ENCODE measurements at regions not wholly inside any gene's neighbourhood (a gene's known extent, or its start where the extent isn't known, plus 50 kb on each side); places are given as distances from the start of the nearest gene placed in this dataset.

GRCh38 chr5:44868541-44868940 is 59.8 kb downstream of the MRPS30 start:
- no peak for DNase-seq

DNA sequence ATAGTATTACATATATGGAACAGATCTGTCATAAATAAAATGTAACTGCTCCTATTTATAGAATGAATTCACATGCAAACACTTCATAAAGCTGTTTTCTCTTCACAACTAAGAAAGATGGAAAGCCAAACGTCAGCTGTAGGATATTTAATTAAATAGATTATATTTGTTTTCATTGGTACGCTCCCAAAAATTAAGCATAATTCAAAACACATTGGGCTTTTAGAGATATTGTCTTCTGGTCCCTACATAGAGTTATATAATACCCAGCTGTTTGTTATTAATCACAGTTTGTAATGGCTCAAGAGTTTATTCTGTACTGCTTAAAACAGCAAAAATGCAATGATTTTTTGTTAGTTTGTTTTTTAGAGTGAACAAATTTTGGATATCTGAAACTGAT is 61.2 kb downstream of the MRPS30 start:
- DNase-seq = no peak

DNA sequence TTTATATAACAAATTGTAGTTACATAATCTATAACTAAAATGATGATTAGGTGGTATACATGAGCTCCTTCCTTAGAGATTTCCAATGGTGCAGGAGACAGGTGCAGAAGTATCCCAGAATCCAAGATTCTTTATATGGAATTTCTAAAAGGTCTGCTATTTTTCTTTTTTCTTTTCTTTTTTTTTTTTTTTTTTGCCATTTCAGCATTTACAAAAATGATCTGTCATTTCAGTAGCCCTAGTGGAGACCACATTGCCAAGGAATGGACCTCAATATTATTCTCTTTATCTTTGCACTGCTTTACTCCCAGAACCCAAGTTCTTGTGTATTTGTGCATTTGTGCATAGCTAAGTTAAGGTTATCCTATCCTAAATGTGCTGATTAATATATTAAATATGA is 61.7 kb downstream of the MRPS30 start:
- DNase-seq = no peak

GRCh38 chr5:44871401-44871800 is 62.7 kb downstream of the MRPS30 start:
- no peak for DNase-seq

DNA sequence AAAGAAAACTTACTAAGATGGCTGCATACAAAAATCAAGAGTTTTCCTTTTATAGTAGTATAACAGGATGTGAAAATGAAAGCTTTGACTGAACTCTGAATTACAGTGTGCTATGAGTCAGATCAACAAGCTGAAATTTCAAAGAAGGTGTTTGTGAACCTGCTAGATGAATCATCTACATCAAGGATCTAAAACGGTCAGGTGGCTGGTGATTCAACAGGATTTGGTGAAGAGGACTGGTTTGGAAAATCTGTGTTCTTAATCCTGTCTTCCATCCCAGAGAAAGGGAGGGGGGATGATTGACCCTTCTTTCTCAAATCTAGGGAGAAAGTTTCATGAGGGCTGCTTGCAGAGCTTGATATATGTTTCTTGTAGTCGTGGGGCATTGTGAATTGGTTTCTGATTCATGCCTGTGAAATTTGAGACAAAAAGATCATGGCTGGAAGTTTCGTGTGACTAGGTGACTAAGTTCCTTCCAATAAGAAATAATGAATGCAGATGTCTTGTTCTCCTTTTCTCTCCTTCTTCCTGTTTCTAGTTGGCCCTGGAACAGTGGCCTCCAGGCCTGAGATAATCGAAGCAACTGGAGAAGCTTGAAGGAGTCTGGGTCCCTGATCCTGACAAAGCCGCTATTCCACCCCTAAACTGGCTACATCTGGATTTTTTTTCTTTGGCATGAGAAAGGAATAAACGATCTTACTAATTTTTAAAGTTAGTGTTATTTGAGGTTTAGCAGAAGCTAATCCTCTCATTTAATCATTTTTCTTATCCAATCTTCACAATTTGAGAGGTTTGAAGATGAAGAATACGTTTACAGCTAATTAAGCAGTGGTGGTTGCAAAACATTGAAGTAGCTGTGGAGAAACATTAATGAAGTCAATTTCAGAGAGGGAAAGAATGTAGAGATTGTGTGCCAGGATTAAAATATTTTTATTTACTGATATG is 67.2 kb downstream of the MRPS30 start:
- DNase-seq = no peak

DNA sequence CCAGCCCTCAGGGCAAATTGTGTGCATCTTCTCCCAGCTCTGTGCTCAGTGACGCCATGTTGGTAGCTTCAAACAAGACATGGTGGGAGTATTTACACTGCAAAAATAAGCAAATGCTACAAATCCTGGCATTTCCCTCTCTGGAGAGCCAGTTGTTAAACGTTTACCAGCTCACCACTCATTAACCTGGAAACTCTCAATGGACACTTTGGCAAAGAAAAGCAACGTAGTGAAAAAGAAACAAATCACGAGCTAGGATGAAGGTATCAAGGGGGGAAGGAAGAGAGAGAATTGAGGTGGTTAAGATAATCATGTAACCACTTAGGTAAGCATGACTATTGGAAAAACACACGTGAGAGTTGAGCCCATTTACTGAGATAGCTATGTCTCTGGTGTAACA is 72.5 kb downstream of the MRPS30 start:
- no peak for DNase-seq

DNA sequence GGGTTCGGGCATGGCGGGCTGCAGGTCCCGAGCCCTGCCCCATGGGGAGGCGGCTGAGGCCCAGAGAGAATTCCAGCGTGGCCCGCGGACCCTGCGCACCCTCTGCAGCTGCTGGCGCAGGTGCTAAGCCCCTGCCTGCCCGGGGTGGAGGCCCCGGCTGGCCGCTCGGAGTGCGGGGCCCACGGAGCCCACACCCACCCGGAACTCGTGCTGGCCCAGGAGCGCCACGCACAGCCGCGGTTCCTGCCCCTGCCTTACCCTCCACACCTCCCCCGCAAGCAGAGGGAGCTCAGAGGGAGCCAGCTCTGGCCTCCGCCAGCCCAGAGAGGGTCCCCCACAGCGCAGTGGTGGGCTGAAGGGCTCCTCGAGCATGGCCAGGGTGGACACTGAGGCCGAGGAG is 75.3 kb downstream of the MRPS30 start:
- no peak for DNase-seq

- DNase-seq = no peak
Measured at GRCh38 chr5:44885903-44886302, 77.2 kb downstream of the MRPS30 start.

GRCh38 chr5:44887722-44888121 is 79.0 kb downstream of the MRPS30 start:
- DNase-seq = no peak

- DNase-seq = no peak
Measured at GRCh38 chr5:44888435-44888834, 79.7 kb downstream of the MRPS30 start.

DNA sequence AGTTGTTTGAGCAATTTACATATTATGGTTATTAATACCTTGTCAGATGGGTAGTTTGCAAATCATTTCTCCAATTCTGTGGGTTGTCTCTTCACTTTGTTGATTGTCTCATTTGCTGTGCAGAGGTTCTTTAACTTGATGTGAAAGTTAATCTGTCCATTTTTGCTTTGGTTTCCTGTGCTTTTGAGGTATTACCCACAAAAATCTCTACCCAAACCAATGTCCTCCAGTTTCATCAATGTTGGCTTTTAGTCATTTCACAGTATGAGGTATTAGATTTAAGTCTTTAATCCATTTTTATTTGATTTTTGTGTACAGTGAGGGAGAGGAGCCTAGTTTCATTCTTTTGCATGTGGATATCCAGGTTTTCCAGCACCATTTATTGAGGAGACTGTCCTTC is 82.4 kb downstream of the MRPS30 start:
- no peak for DNase-seq

- no peak for DNase-seq
Measured at GRCh38 chr5:44900273-44900954, 91.7 kb downstream of the MRPS30 start.

DNA sequence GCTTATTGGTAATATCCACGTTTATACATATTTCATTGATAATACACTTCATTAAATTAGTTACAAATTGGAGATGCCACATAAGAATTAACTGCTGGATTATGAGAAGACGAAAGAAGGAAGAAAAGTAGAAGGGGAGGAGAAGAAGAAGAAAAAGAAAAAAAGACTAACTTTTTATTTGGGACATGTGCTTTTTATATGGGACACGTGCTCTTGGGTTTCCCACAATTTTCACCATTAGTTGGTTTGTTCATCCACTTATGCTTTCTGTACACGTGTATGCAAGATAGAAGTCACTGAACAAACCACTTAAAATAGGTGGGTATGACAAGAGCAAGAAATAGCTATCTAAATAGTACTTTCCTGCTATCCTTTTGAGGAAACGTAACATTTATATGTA is 98.6 kb downstream of the MRPS30 start:
- no peak for DNase-seq

GRCh38 chr5:44909004-44909403 is 100.3 kb downstream of the MRPS30 start:
- DNase-seq = no peak

GRCh38 chr5:44911501-44911900 is 102.8 kb downstream of the MRPS30 start:
- no peak for DNase-seq

DNA sequence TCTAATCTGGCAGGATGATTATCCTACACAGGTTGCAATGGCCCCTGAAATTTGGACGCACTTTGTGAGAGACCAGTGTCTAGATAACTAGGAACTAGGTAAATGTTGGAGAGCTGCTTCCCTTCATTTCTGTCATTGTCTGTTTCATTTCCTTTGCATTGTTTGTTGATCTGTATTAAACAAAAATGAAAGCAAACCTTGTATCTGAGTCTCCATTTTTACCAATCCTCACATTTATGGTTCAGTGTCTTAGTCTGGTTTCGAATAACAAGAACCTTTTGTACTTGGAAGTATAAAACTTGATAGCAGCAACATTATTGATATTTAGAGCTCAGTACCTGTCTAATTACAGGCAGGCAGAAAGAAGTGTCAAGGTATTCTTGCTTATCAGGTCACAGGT is 105.5 kb downstream of the MRPS30 start:
- DNase-seq = no peak

DNA sequence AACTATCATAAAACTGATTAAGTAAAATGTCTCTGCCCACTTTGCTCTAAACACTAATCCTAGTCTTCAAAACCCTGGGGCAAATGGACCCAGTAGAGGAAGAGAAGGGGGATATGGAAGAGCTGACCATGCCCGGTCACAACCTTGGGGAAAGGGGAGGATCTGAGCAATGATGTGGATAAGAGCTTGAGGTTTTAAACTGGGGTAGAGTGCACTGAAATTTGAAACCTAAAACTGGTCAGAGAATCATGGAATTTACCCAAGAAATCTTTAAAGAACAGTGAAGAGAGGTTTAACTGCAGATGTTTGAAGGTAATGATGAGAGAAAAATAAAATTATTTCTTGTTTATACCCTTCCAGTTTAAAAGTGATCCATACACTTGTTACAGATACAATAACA is 110.8 kb downstream of the MRPS30 start:
- no peak for DNase-seq

- no peak for DNase-seq
Measured at GRCh38 chr5:44927115-44927733, 118.5 kb downstream of the MRPS30 start.

- DNase-seq = no peak
Measured at GRCh38 chr5:44932922-44933585, 124.3 kb downstream of the MRPS30 start.

DNA sequence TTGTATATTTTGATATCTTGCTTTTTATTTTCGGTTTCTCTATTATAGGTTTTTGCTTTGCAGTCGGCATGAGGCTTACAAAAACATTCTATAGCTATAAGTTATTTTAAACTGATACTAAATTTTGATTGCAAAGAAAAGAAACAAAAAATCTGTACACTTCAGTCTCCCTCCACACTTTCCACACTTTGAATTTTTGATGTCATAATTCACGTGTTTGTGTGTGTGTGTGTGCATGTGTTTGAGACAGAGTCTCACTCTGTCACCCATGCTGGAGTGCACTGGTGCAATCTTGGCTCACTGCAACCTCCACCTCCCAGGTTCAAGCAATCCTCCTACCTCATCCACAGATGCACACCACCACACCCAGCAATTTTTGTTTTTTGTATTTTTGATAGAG is 124.9 kb downstream of the MRPS30 start:
- no peak for DNase-seq

- no peak for DNase-seq
Measured at GRCh38 chr5:44935262-44935661, 126.5 kb downstream of the MRPS30 start.

GRCh38 chr5:44935871-44936270 is 127.1 kb downstream of the MRPS30 start:
- no peak for DNase-seq

GRCh38 chr5:44942524-44943001 is 133.8 kb downstream of the MRPS30 start:
- no peak for DNase-seq

All from NCI-H1417 treated with DMSO at 0.1 percent for 48 hours (cell line).